SK-N-SH treated with all-trans-retinoic acid at 6 μM for 48 hours (cell line): ENCODE measurements at regions not wholly inside any gene's neighbourhood (a gene's known extent, or its start where the extent isn't known, plus 50 kb on each side); places are given as distances from the start of the nearest gene placed in this dataset.

Source experiments
- ATAC-seq: fragments of 200-7000 bp; cut with Tn5 transposase; 3 replicates; pipeline ENCODE4 v1.9.1; 2020; ENCODE audit warnings: mild to moderate bottlenecking, moderate library complexity
- ARNTL ChIP-seq: fragments of 450-650 bp; formaldehyde crosslinking; IDR thresholded peaks from 2 replicates; pipeline ENCODE4 v1.5.0; 2020; ENCODE audit warnings: low read depth, mild to moderate bottlenecking, moderate library complexity, borderline replicate concordance
- BACH2 ChIP-seq: fragments of 250-450 bp; sonication (Bioruptor Pico); IDR thresholded peaks from 2 replicates; pipeline ENCODE4 v1.9.0; 2021; ENCODE audit warnings: mild to moderate bottlenecking, borderline replicate concordance
- CSDC2 ChIP-seq: fragments of 250-450 bp; sonication (Bioruptor Pico); IDR thresholded peaks from 2 replicates; pipeline ENCODE4 v1.5.0; 2020; ENCODE audit warnings: mild to moderate bottlenecking, moderate library complexity
- ESRRG ChIP-seq: fragments of 250-450 bp; sonication (Bioruptor Pico); IDR thresholded peaks from 2 replicates; pipeline ENCODE4 v1.6.1; 2021; ENCODE audit warnings: mild to moderate bottlenecking
- GLIS3 ChIP-seq: fragments of 250-450 bp; sonication (Bioruptor Pico); IDR thresholded peaks from 2 replicates; pipeline ENCODE4 v1.5.0; 2020; ENCODE audit warnings: mild to moderate bottlenecking, moderate library complexity
- ISL1 ChIP-seq: fragments of 250-450 bp; sonication (Bioruptor Pico); IDR thresholded peaks from 2 replicates; pipeline ENCODE4 v2.1.2; 2022; ENCODE audit warnings: mild to moderate bottlenecking, moderate library complexity
- OSR1 ChIP-seq: fragments of 250-450 bp; sonication (Bioruptor Pico); IDR thresholded peaks from 2 replicates; pipeline ENCODE4 v1.8.0; 2022; ENCODE audit warnings: moderate library complexity, mild to moderate bottlenecking, inconsistent platforms
- PPARA ChIP-seq: fragments of 250-450 bp; sonication (Bioruptor Pico); IDR thresholded peaks from 2 replicates; pipeline ENCODE4 v1.5.0; 2020; ENCODE audit warnings: mild to moderate bottlenecking, borderline replicate concordance
- RARB ChIP-seq: fragments of 250-450 bp; sonication (Bioruptor Pico); IDR thresholded peaks from 2 replicates; pipeline ENCODE4 v1.8.0; 2021; ENCODE audit warnings: mild to moderate bottlenecking, moderate library complexity
- SNAI2 ChIP-seq: fragments of 250-450 bp; sonication (Bioruptor Pico); IDR thresholded peaks from 2 replicates; pipeline ENCODE4 v1.5.0; 2020; ENCODE audit warnings: mild to moderate bottlenecking, moderate library complexity
- TCF4 ChIP-seq: fragments of 250-450 bp; sonication (Bioruptor Pico); IDR thresholded peaks from 2 replicates; pipeline ENCODE4 v1.8.0; 2021; ENCODE audit warnings: mild to moderate bottlenecking, moderate library complexity, borderline replicate concordance
- ZC3H10 ChIP-seq: fragments of 250-450 bp; sonication (Bioruptor Pico); IDR thresholded peaks from 2 replicates; pipeline ENCODE4 v1.5.1; 2021; ENCODE audit warnings: mild to moderate bottlenecking, moderate library complexity
- ZFP3 ChIP-seq: fragments of 250-450 bp; sonication (Bioruptor Pico); IDR thresholded peaks from 2 replicates; pipeline ENCODE4 v1.5.0; 2020; ENCODE audit warnings: mild to moderate bottlenecking, moderate library complexity
- ZNF8 ChIP-seq: fragments of 450-650 bp; formaldehyde crosslinking; IDR thresholded peaks from 2 replicates; pipeline ENCODE4 v1.5.0; 2020; ENCODE audit warnings: mild to moderate bottlenecking, moderate library complexity
- TF ChIP-seq, protein P1 (sequence below): fragments of 250-450 bp; sonication (Bioruptor Pico); IDR thresholded peaks from 2 replicates; pipeline ENCODE4 v1.8.0; 2021; ENCODE audit warnings: low read depth, mild to moderate bottlenecking, moderate library complexity, borderline replicate concordance
- TF ChIP-seq, protein P2 (sequence below): fragments of 250-450 bp; sonication (Bioruptor Pico); IDR thresholded peaks from 2 replicates; pipeline ENCODE4 v1.5.1; 2021; ENCODE audit warnings: mild to moderate bottlenecking, moderate library complexity
- TF ChIP-seq, protein P3 (sequence below): fragments of 250-450 bp; sonication (Bioruptor Pico); IDR thresholded peaks from 2 replicates; pipeline ENCODE4 v1.5.0; 2020; ENCODE audit warnings: mild to moderate bottlenecking, moderate library complexity
- TF ChIP-seq, protein P4 (sequence below): fragments of 250-450 bp; sonication (Bioruptor Pico); IDR thresholded peaks from 2 replicates; pipeline ENCODE4 v1.5.1; 2020; ENCODE audit warnings: low read depth, mild to moderate bottlenecking, moderate library complexity

DNA sequence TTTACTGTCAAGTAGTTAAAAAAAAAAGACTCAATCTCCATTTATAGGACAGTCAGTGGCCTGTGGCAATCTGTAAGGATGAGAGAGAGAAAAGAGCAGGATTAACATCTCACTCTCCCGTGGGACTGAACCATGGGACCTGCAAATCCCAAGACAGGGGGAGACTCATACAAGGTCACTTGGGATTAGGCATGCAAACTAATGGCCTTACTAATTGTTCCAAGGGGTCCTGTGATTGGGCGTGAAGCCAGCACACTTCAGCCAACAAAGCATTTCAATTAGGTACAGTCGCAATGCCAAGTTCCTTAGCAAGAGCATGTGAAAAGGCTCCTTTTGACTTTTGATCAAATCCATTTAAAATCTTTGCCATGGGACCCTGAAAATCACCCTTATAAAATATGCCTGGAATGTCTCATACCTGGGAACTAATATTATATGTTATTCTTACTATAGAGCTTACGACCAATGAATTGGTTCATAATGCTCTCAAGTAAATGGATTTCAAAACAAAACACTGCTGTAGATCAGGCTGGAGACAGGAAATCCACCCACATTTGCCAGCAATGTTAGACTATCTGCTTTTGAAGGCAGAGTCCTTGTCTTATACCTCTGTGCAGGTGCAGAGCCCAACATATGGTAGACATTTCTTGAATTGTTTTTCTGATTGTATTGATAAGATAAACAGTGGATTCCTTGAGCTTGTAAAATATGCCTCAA lies 412.5 kb downstream of the GJA1 start:
- ATAC-seq = no peak
- TF ChIP-seq, protein P1, sequence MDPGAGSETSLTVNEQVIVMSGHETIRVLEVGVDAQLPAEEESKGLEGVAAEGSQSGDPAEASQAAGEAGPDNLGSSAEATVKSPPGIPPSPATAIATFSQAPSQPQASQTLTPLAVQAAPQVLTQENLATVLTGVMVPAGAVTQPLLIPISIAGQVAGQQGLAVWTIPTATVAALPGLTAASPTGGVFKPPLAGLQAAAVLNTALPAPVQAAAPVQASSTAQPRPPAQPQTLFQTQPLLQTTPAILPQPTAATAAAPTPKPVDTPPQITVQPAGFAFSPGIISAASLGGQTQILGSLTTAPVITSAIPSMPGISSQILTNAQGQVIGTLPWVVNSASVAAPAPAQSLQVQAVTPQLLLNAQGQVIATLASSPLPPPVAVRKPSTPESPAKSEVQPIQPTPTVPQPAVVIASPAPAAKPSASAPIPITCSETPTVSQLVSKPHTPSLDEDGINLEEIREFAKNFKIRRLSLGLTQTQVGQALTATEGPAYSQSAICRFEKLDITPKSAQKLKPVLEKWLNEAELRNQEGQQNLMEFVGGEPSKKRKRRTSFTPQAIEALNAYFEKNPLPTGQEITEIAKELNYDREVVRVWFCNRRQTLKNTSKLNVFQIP = no peak
- TF ChIP-seq, protein P2, sequence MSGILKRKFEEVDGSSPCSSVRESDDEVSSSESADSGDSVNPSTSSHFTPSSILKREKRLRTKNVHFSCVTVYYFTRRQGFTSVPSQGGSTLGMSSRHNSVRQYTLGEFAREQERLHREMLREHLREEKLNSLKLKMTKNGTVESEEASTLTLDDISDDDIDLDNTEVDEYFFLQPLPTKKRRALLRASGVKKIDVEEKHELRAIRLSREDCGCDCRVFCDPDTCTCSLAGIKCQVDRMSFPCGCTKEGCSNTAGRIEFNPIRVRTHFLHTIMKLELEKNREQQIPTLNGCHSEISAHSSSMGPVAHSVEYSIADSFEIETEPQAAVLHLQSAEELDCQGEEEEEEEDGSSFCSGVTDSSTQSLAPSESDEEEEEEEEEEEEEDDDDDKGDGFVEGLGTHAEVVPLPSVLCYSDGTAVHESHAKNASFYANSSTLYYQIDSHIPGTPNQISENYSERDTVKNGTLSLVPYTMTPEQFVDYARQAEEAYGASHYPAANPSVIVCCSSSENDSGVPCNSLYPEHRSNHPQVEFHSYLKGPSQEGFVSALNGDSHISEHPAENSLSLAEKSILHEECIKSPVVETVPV (CRISPR knock-in tag) = no peak
- TF ChIP-seq ZFP3 (CRISPR knock-in tag) (no peak), ZC3H10 (CRISPR knock-in tag) (no peak), OSR1 (CRISPR knock-in tag) (no peak), ZNF8 (no peak), RARB (no peak), GLIS3 (CRISPR knock-in tag) (no peak), PPARA (CRISPR knock-in tag) (no peak), ESRRG (CRISPR knock-in tag) (no peak), ISL1 (CRISPR knock-in tag) (no peak), TCF4 (no peak), SNAI2 (CRISPR knock-in tag) (no peak), BACH2 (no peak), CSDC2 (CRISPR knock-in tag) (no peak), ARNTL (CRISPR knock-in tag) (no peak)
- TF ChIP-seq, protein P3, sequence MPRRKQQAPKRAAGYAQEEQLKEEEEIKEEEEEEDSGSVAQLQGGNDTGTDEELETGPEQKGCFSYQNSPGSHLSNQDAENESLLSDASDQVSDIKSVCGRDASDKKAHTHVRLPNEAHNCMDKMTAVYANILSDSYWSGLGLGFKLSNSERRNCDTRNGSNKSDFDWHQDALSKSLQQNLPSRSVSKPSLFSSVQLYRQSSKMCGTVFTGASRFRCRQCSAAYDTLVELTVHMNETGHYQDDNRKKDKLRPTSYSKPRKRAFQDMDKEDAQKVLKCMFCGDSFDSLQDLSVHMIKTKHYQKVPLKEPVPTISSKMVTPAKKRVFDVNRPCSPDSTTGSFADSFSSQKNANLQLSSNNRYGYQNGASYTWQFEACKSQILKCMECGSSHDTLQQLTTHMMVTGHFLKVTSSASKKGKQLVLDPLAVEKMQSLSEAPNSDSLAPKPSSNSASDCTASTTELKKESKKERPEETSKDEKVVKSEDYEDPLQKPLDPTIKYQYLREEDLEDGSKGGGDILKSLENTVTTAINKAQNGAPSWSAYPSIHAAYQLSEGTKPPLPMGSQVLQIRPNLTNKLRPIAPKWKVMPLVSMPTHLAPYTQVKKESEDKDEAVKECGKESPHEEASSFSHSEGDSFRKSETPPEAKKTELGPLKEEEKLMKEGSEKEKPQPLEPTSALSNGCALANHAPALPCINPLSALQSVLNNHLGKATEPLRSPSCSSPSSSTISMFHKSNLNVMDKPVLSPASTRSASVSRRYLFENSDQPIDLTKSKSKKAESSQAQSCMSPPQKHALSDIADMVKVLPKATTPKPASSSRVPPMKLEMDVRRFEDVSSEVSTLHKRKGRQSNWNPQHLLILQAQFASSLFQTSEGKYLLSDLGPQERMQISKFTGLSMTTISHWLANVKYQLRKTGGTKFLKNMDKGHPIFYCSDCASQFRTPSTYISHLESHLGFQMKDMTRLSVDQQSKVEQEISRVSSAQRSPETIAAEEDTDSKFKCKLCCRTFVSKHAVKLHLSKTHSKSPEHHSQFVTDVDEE (CRISPR knock-in tag) = no peak
- TF ChIP-seq, protein P4, sequence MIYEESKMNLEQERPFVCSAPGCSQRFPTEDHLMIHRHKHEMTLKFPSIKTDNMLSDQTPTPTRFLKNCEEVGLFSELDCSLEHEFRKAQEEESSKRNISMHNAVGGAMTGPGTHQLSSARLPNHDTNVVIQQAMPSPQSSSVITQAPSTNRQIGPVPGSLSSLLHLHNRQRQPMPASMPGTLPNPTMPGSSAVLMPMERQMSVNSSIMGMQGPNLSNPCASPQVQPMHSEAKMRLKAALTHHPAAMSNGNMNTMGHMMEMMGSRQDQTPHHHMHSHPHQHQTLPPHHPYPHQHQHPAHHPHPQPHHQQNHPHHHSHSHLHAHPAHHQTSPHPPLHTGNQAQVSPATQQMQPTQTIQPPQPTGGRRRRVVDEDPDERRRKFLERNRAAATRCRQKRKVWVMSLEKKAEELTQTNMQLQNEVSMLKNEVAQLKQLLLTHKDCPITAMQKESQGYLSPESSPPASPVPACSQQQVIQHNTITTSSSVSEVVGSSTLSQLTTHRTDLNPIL (CRISPR knock-in tag) = no peak

DNA sequence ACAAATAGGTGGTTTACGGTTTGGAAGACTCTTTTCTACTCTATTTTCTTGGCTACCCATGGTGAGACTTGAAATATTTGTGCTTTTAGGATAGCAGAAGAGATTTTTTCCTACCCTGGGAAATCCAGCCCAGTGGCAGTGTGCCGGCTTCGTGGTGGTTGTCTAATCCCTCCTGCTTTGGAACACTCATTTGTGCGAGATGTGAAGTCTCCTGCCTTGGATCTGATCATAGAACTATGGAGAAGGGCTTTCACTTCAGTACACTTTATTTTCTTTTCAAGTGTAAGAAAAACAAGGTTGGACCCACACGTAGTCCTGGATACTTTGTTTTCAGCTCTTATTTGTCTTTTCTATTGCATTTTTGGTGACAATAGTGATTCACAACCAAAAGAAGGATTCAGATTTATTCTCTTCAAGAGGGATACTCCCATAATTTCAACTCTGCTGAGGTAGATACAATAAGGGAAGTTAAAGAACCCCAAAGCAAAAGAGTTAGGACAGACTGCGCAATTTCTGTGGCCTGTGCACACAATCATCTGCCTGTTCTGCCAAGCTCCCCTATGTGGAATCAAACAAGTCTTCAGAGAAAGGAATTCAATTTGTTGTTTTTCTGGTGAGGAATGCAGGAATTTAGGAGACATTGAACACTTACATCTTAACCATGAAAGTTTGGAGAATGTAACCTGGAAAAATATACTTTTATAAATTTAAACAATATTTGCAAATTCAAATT lies 413.2 kb downstream of the GJA1 start:
- no peak for ATAC-seq
- TF ChIP-seq, protein P4 (CRISPR knock-in tag) = no peak
- no peak for TF ChIP-seq BACH2
- no peak for TF ChIP-seq GLIS3 (CRISPR knock-in tag)
- TF ChIP-seq, protein P3 (CRISPR knock-in tag) = no peak
- TF ChIP-seq ZC3H10 (CRISPR knock-in tag) = no peak
- no peak for TF ChIP-seq OSR1 (CRISPR knock-in tag)
- TF ChIP-seq, all 23 proteins: peak for 0
